Osteocyte (in vitro differentiated cells): ENCODE measurements at regions not wholly inside any gene's neighbourhood (a gene's known extent, or its start where the extent isn't known, plus 50 kb on each side); places are given as distances from the start of the nearest gene placed in this dataset.

ENCODE experiments used
- DNase-seq: peaks from one replicate; pipeline ENCODE4 v3.0.0; 2021; ENCODE audit warnings: mixed read lengths; ENCODE audit not compliant: unreplicated experiment; ENCODE audit errors: extremely low spot score
- H3K27ac Mint-ChIP-seq: one replicate; pipeline ENCODE4 v1.8.0; 2021; ENCODE audit warnings: mild to moderate bottlenecking, mixed read lengths; ENCODE audit not compliant: unreplicated experiment
- H3K27me3 Mint-ChIP-seq: one replicate; pipeline ENCODE4 v1.8.0; 2021; ENCODE audit warnings: mixed read lengths; ENCODE audit not compliant: unreplicated experiment
- H3K36me3 Mint-ChIP-seq: one replicate; pipeline ENCODE4 v1.8.0; 2021; ENCODE audit warnings: mixed read lengths; ENCODE audit not compliant: unreplicated experiment
- H3K4me1 Mint-ChIP-seq: one replicate; pipeline ENCODE4 v1.8.0; 2021; ENCODE audit warnings: mixed read lengths; ENCODE audit not compliant: unreplicated experiment
- H3K4me3 Mint-ChIP-seq: one replicate; pipeline ENCODE4 v1.8.0; 2021; ENCODE audit warnings: mild to moderate bottlenecking, moderate library complexity, mixed read lengths; ENCODE audit not compliant: unreplicated experiment
- H3K9me3 Mint-ChIP-seq: one replicate; pipeline ENCODE4 v1.8.0; 2021; ENCODE audit warnings: mixed read lengths; ENCODE audit not compliant: unreplicated experiment
- CTCF ChIP-seq: fragments of 200-600 bp; sonication (generic); IDR thresholded peaks from 2 replicates; pipeline ENCODE4 v1.5.0; 2021; ENCODE audit warnings: antibody characterized with exemption, mild to moderate bottlenecking, moderate library complexity

GRCh38 chr6:56346958-56347357 is 99.6 kb upstream of the COL21A1 start:
- no peak for TF ChIP-seq CTCF
- peaks cover 33% of the 10 kb centered on the region for H3K4me1 Mint-ChIP-seq
- DNase-seq = no peak
- H3K27ac Mint-ChIP-seq = no peak overlapping the region
- no peaks in the 10 kb centered on the region for H3K27me3 Mint-ChIP-seq
- no peak overlapping the region for H3K4me3 Mint-ChIP-seq
- no peaks in the 10 kb centered on the region for H3K36me3 Mint-ChIP-seq
- H3K9me3 Mint-ChIP-seq = no peaks in the 10 kb centered on the region

DNA sequence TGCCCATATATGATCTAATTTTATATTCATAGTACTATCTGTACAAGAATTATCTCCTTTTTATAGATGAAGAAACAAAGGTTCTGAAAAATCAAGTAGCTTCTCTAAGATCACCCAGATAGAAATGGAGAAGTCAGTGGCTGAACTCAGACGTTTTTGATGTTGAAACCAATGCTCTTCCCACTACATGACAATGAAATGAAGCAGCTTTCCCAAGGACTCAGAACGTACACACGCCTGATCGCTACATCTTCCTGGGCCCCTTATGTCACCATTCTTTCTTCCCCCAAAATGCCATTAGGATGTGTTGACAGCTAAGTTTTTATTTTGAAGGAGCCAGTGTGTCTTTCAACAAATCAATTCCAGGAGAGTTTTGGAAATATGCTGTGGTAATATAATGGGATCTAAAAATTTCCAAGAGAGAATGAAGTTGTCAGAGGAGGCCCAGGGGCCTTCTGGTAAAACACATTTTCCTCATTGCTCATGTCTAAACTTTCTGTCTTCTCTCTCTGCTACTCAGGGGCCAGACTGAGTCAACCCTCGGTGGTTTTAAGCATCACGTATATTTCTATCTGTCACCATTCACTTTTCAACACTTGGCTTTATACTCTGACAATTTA is 98.1 kb upstream of the COL21A1 start:
- no peak for DNase-seq
- H3K9me3 Mint-ChIP-seq = peaks cover 4% of the 10 kb centered on the region
- H3K4me1 Mint-ChIP-seq = peaks cover 35% of the 10 kb centered on the region
- H3K27me3 Mint-ChIP-seq = no peaks in the 10 kb centered on the region
- no peak overlapping the region for H3K4me3 Mint-ChIP-seq
- TF ChIP-seq CTCF = no peak
- no peaks in the 10 kb centered on the region for H3K36me3 Mint-ChIP-seq
- no peak overlapping the region for H3K27ac Mint-ChIP-seq

DNA sequence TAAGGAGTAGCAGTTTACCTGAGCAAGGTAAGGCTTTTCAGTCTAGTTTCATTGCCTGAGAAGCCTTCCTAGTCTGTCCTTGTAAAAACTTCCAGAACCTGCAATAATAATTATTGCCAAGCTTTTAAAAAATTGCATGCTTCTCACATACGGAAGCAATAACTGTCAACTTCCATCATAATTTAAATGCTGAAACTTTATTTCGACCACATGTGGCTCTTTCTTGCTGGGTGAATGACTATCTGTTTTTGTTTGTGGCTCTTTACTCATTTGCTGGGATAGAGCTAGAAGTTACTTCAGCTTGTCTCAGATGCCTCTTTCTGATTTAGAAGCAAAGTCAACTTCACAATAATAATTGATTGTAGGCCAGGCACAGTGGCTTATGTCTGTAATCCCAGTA is 95.9 kb upstream of the COL21A1 start:
- Mint-ChIP-seq H3K27ac (no peak overlapping the region), H3K9me3 (peaks cover 4% of the 10 kb centered on the region), H3K4me1 (peaks cover 18% of the 10 kb centered on the region), H3K36me3 (no peaks in the 10 kb centered on the region), H3K4me3 (no peak overlapping the region), H3K27me3 (no peaks in the 10 kb centered on the region)
- no peak for TF ChIP-seq CTCF
- no peak for DNase-seq

- DNase-seq = no peak
- no peaks in the 10 kb centered on the region for H3K27me3 Mint-ChIP-seq
- peaks cover 12% of the 10 kb centered on the region for H3K4me1 Mint-ChIP-seq
- no peak for TF ChIP-seq CTCF
- peaks cover 4% of the 10 kb centered on the region for H3K9me3 Mint-ChIP-seq
- H3K4me3 Mint-ChIP-seq = no peak overlapping the region
- H3K36me3 Mint-ChIP-seq = no peaks in the 10 kb centered on the region
- H3K27ac Mint-ChIP-seq = no peak overlapping the region
Observed at GRCh38 chr6:56339524-56339923, 92.1 kb upstream of the COL21A1 start.

DNA sequence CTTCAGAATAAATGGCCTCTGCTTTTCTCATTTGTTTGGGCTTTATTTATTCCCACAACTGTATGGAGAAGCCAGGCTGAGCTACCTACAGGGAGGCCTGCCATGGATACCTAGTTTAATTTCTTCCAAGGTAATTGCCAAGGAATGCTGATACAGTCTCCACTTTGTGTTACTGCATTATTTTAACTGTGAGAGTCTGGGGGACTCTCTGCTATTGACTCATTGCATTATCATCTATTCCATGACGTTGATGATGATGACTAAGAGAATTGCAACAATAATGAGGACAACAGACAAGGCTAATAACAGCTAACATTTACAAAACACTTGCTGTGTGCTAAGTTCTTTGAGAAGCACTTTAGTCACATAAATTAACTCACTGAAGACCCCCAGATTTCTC is 88.3 kb upstream of the COL21A1 start:
- no peaks in the 10 kb centered on the region for H3K4me1 Mint-ChIP-seq
- H3K36me3 Mint-ChIP-seq = no peaks in the 10 kb centered on the region
- no peak overlapping the region for H3K4me3 Mint-ChIP-seq
- no peak overlapping the region for H3K27ac Mint-ChIP-seq
- no peak for TF ChIP-seq CTCF
- H3K27me3 Mint-ChIP-seq = no peaks in the 10 kb centered on the region
- no peaks in the 10 kb centered on the region for H3K9me3 Mint-ChIP-seq
- no peak for DNase-seq
